Naive B cell (primary cell): ENCODE measurements at regions not wholly inside any gene's neighbourhood (a gene's known extent, or its start where the extent isn't known, plus 50 kb on each side); places are given as distances from the start of the nearest gene placed in this dataset.

Experiments
- ATAC-seq, 2 donors: fragments of 150-1000 bp; cut with Tn5 transposase; 2 replicates each; pipeline ENCODE4 v1.10.0; 2021; ENCODE audit warnings: low read depth in 2 of 2, mild to moderate bottlenecking in 2 of 2, moderate library complexity in 2 of 2
- DNase-seq: peaks from one replicate; pipeline ENCODE4 v3.0.0; 2022
- H3K27ac Mint-ChIP-seq, 6 donors: one replicate each; pipeline ENCODE4 v1.8.0; 2020 to 2022; ENCODE audit warnings: mild to moderate bottlenecking in 6 of 6, mixed read lengths in 6 of 6, moderate library complexity in 5 of 6, inconsistent platforms in 2 of 6
- H3K27me3 Mint-ChIP-seq, 3 donors: one replicate each; pipeline ENCODE4 v1.8.0; 2021 to 2022; ENCODE audit warnings: mixed read lengths in 3 of 3, mild to moderate bottlenecking in 1 of 3
- H3K36me3 Mint-ChIP-seq, 2 donors: one replicate each; pipeline ENCODE4 v1.8.0; 2020 to 2022; ENCODE audit warnings: mixed read lengths in 2 of 2, inconsistent platforms in 1 of 2, mild to moderate bottlenecking in 1 of 2
- H3K4me1 Mint-ChIP-seq, 3 donors: one replicate each; pipeline ENCODE4 v1.8.0; 2020 to 2022; ENCODE audit warnings: mixed read lengths in 3 of 3, inconsistent platforms in 1 of 3, mild to moderate bottlenecking in 1 of 3, moderate library complexity in 1 of 3
- H3K4me3 Mint-ChIP-seq, 8 donors: one replicate each; pipeline ENCODE4 v1.8.0; 2020 to 2022; ENCODE audit warnings: mild to moderate bottlenecking in 8 of 8, mixed read lengths in 8 of 8, moderate library complexity in 8 of 8, inconsistent platforms in 2 of 8
- H3K9me3 Mint-ChIP-seq, 7 donors: one replicate each; pipeline ENCODE4 v1.8.0; 2020 to 2022; ENCODE audit warnings: mixed read lengths in 7 of 7, mild to moderate bottlenecking in 5 of 7, inconsistent platforms in 2 of 7, moderate library complexity in 1 of 7

DNA sequence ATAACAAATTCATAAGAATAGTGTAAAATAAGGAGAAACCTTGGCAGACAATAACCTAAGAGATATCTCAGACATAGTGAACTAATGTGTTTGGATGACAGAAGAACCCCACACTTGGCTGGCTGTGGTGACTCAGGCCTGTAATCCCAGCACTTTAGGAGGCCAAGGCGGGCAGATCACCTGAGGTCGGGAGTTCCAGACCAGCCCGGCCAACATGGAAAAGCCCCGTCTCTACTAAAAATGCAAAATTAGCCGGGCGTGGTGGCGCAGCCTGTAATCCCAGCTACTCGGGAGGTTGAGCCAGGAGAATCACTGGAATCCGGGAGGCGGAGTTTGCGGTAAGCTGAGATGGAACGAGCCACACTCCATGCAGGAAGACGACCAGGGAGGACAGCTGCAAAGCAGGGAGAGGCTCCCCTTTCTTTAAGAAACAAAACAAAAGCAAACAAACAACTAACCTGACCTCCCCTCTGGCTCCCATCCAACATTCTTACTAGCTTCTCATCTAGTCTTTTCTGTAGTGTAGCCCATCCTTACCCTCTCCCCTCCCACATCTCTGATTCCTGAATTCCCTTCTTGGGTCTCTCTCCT, 84.2 kb downstream of the ZNF280B start:
- DNase-seq (no peak), ATAC-seq (no peak)
- peak overlapping the region in 7 of 8 donors; percentile 30 to 75 (median 64) for H3K4me3 Mint-ChIP-seq
- H3K36me3 Mint-ChIP-seq = no peaks in the 10 kb centered on the region
- no peaks in the 10 kb centered on the region for H3K27me3 Mint-ChIP-seq
- peaks cover 70 to 77% (median 71%) of the 10 kb centered on the region in 3 donors for H3K4me1 Mint-ChIP-seq
- H3K27ac Mint-ChIP-seq = peak overlapping the region in 5 of 6 donors; percentile 85 to 95 (median 91)
- no peaks in the 10 kb centered on the region for H3K9me3 Mint-ChIP-seq

DNA sequence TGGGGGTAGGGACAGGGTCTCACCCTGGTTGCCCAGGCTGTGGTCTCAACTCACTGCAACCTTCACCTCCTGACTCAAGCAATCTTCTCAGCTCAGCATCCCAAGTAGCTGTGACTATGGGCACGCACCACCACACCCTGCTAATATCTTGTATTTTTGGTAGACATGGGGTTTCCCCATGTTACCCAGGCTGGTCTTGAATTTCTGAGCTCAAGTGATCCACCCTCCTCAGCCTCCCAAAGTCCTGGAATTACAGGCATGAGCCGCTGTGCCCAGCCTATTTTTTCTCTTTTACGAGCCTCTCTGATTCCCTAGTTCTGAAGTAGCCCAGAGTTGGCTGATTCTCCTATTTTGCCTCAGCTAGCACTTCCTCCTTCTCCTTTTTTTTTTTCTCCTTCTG, 83.6 kb downstream of the ZNF280B start:
- Mint-ChIP-seq H3K9me3 (no peaks in the 10 kb centered on the region), H3K36me3 (no peaks in the 10 kb centered on the region), H3K4me1 (peaks cover 76 to 84% (median 77%) of the 10 kb centered on the region in 3 donors), H3K27ac (peak overlapping the region in 5 of 6 donors; percentile 78 to 98 (median 94)), H3K27me3 (no peaks in the 10 kb centered on the region), H3K4me3 (peak overlapping the region in 7 of 8 donors; percentile 30 to 76 (median 68))
- no peak for ATAC-seq
- DNase-seq = no peak

GRCh38 chr22:22425356-22425755, 83.2 kb downstream of the ZNF280B start:
- peak overlapping the region in 4 of 6 donors; percentile 78 to 98 (median 94) for H3K27ac Mint-ChIP-seq
- no peaks in the 10 kb centered on the region for H3K36me3 Mint-ChIP-seq
- H3K4me1 Mint-ChIP-seq = peaks cover 74 to 84% (median 79%) of the 10 kb centered on the region in 3 donors
- no peaks in the 10 kb centered on the region for H3K27me3 Mint-ChIP-seq
- H3K9me3 Mint-ChIP-seq = no peaks in the 10 kb centered on the region
- no peak for DNase-seq
- ATAC-seq = no peak
- H3K4me3 Mint-ChIP-seq = peak overlapping the region in 7 of 8 donors; percentile 30 to 76 (median 68)

DNA sequence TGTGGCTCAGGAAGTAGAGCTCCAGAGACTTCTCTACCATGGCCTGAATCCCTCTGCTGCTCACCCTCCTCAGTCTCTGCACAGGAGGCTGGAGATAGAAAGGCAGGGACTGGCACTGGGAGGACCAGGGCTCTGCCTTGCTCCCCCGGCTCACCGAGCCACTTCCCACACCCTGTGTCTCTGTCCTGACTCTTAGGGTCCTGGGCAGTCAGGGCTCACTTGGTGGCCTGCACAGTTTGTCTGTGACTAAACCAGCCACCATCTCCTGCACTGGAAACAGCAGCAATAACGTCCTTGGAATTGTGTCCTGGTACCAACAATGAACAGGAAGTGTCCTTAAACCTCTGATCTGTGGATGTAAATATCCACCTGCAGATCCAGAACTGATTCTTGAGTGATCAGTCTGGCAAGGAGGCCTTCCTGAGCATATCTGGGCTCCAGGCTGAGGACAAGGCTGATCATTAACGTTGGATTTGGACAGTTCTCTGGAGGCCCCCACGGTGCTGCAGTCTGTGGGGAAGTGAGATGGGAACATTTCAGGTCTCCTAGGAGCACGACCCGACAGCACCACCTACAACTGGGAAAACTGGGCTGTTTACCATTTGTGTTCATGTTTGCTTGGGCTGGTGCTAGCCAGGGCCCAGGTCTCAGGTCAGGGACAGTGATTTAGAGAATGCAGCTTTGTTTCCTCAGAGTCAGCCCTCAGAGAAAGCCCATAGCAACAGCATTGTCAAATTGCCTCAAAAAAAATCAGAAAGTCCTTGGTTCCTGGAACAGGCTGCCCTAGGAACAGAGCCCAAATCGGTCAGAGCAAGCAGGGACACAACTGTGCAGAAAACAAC, 82.5 kb downstream of the ZNF280B start:
- ATAC-seq (no peak), DNase-seq (no peak)
- H3K36me3 Mint-ChIP-seq = no peaks in the 10 kb centered on the region
- H3K27ac Mint-ChIP-seq = peak overlapping the region in 4 of 6 donors; percentile 33 to 94 (median 84)
- H3K4me3 Mint-ChIP-seq = peak overlapping the region in 6 of 8 donors; percentile 30 to 76 (median 68)
- peaks cover 77 to 88% (median 84%) of the 10 kb centered on the region in 3 donors for H3K4me1 Mint-ChIP-seq
- no peaks in the 10 kb centered on the region for H3K9me3 Mint-ChIP-seq
- no peaks in the 10 kb centered on the region for H3K27me3 Mint-ChIP-seq

DNA sequence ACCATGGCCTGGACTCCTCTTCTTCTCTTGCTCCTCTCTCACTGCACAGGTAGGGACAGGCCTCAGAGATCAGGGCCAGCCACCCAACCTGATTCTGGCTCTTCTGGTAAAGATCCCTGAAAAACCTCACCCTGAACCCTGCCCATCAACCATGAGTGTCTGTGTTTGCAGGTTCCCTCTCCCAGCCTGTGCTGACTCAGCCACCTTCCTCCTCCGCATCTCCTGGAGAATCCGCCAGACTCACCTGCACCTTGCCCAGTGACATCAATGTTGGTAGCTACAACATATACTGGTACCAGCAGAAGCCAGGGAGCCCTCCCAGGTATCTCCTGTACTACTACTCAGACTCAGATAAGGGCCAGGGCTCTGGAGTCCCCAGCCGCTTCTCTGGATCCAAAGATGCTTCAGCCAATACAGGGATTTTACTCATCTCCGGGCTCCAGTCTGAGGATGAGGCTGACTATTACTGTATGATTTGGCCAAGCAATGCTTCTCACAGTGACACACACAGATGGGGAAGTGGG, 80.9 kb downstream of the ZNF280B start:
- no peaks in the 10 kb centered on the region for H3K36me3 Mint-ChIP-seq
- no peaks in the 10 kb centered on the region for H3K27me3 Mint-ChIP-seq
- peak overlapping the region in 6 of 8 donors; percentile 1 to 88 (median 66) for H3K4me3 Mint-ChIP-seq
- H3K27ac Mint-ChIP-seq = peak overlapping the region; percentile 44 to 93 (median 80)
- H3K4me1 Mint-ChIP-seq = peaks cover 78 to 86% (median 86%) of the 10 kb centered on the region in 3 donors
- H3K9me3 Mint-ChIP-seq = no peaks in the 10 kb centered on the region
- ATAC-seq (no peak), DNase-seq (no peak)

DNA sequence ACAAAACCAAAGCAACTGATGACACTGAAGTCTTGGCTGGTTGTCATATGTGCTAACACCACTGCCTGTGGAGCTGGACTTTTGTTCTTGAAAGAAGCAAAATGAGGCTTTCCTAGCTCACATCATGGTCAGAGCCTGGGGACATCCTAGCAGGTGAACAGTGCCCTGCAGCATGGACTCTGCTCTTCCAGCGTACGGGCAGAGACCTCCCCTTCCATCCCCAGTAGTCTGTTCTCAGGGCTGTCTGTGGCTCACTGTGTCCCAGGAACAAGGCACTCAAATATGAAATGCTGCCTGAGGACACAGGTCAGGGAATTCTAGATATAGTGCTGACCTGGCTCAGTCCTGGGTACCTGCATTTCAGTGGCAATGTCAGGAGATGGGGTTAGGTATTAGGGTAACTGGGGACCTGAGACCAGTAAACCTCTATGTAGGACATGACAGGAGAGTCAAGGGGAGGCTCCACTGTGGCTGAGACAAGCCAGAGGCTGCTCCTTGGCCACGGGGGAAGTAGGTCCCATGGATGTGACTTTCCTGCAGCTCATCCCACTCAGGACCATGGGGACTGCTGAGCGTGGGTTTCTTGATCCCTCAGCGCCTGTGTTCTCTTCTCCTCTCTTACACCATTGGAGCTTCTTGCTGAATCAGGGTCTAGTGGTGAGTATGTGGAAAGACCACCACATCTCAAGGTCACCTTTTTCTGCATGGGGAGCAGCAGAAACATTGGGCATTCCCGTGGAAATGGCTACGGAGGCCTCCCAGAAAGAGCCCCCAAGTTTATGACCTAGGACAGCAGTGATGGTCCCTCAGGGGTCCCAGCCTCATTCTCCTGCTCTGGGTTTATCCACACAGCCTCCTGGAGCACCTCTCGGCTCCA, 80.1 kb downstream of the ZNF280B start:
- H3K27ac Mint-ChIP-seq = peak overlapping the region in 4 of 6 donors; percentile 11 to 88 (median 47)
- DNase-seq (no peak), ATAC-seq (no peak)
- peaks cover 0 to 1% (median 0%) of the 10 kb centered on the region in 7 donors for H3K9me3 Mint-ChIP-seq
- no peaks in the 10 kb centered on the region for H3K36me3 Mint-ChIP-seq
- no peaks in the 10 kb centered on the region for H3K27me3 Mint-ChIP-seq
- H3K4me3 Mint-ChIP-seq = peak overlapping the region in 4 of 8 donors; percentile 53 to 88 (median 70)
- H3K4me1 Mint-ChIP-seq = peaks cover 76 to 88% (median 83%) of the 10 kb centered on the region in 3 donors

- H3K4me3 Mint-ChIP-seq = peak overlapping the region in 4 of 8 donors; percentile 24 to 63 (median 28)
- peaks cover 0 to 11% (median 6%) of the 10 kb centered on the region in 7 donors for H3K9me3 Mint-ChIP-seq
- H3K36me3 Mint-ChIP-seq = no peaks in the 10 kb centered on the region
- ATAC-seq = no peak
- H3K4me1 Mint-ChIP-seq = peaks cover 70 to 77% (median 72%) of the 10 kb centered on the region in 3 donors
- H3K27me3 Mint-ChIP-seq = no peaks in the 10 kb centered on the region
- no peak for DNase-seq
- H3K27ac Mint-ChIP-seq = peak overlapping the region in 3 of 6 donors; percentile 19 to 88 (median 79)
These were observed 79.0 kb downstream of the ZNF280B start for GRCh38 chr22:22429369-22430108.

DNA sequence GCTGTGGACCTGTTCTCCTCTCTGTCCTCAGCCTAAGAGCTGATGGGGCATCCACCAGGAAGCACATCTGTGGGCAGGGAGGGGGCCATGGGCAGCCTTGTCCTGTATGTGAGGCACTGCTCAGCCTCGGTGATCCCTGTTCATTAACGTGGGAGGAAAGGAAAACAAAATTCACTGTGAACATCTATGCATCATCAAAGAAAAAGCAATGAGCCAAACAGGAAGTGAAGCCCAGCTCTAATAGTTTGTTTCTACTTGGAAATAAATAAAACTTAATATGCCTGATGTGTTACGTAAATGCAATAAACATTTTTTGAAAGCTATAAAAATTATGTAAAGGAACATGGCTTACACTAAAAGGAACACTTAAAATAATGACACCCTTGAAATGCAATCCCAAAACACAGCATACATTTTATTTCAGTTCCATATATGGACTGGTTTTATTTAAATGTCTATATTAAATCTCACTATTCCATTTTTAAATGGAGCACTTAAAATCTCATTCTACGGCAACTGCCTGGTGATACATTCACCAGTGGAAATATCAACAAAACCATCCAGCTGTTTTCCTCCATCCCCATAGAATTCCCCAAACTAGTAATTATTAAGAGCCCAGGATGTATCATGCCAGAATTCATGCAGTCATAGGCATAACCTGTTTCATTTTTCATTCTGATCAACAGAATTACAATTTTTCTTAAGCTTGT, 78.3 kb downstream of the ZNF280B start:
- H3K4me1 Mint-ChIP-seq = peaks cover 63 to 70% (median 70%) of the 10 kb centered on the region in 3 donors
- H3K27ac Mint-ChIP-seq = peak overlapping the region in 1 of 6 donors; percentile 86
- H3K4me3 Mint-ChIP-seq = peak overlapping the region in 1 of 8 donors; percentile 24
- no peaks in the 10 kb centered on the region for H3K27me3 Mint-ChIP-seq
- no peak for ATAC-seq
- no peaks in the 10 kb centered on the region for H3K36me3 Mint-ChIP-seq
- no peak for DNase-seq
- H3K9me3 Mint-ChIP-seq = peaks cover 0 to 17% (median 11%) of the 10 kb centered on the region in 7 donors

DNA sequence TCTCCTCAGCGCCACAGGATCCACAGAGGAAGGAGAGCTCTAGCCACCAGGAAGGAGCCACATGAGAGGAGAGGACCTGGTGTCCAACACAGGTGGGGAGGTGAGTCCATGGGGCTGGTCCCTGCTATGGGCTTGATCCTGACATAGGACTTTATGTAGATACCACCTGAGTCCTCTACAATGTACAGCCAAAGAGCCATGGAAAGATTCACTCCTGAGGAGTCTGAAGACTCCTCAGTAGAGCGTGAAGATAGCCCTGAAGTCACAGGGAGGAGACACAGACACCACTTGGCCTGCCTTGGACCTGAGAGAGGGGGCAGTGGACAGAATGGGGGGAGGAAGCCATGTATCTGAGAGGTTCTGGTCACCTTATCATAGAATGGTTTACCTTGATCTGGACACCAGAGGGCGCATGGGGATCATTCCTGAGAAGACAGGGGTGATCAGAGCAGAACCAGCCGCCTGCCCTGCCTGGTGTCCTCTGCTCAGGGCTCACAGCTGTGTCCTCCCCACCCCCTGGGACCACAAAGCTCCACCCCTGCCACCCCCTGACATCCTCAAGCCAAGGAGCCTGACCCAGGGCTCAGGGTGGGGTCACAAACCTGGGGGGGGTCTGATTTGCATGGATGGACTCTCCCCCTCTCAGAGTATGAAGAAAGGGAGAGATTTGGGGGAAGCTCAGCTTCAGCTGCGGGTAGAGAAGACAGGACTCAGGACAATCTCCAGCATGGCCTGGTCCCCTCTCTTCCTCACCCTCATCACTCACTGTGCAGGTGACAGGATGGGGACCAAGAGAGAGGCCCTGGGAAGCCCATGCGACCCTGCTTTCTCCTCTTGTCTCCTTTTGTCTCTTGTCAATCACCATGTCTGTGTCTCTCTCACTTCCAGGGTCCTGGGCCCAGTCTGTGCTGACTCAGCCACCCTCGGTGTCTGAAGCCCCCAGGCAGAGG, 77.0 kb downstream of the ZNF280B start:
- ATAC-seq (peak; percentile 81 to 83), DNase-seq (peak; percentile 80)
- Mint-ChIP-seq H3K4me3 (peak overlapping the region in 6 of 8 donors; percentile 7 to 79 (median 38)), H3K4me1 (peaks cover 51 to 64% (median 57%) of the 10 kb centered on the region in 3 donors), H3K27ac (peak overlapping the region; percentile 79 to 95 (median 89)), H3K9me3 (peaks cover 0 to 24% (median 16%) of the 10 kb centered on the region in 7 donors), H3K27me3 (no peaks in the 10 kb centered on the region), H3K36me3 (no peaks in the 10 kb centered on the region)

- no peak for ATAC-seq
- H3K9me3 Mint-ChIP-seq = peaks cover 0 to 24% (median 16%) of the 10 kb centered on the region in 7 donors
- H3K36me3 Mint-ChIP-seq = no peaks in the 10 kb centered on the region
- peak overlapping the region in 5 of 6 donors; percentile 43 to 93 (median 86) for H3K27ac Mint-ChIP-seq
- H3K4me1 Mint-ChIP-seq = peaks cover 47 to 54% (median 48%) of the 10 kb centered on the region in 3 donors
- no peak for DNase-seq
- H3K4me3 Mint-ChIP-seq = no peak overlapping the region
- peaks cover 0 to 3% (median 0%) of the 10 kb centered on the region in 3 donors for H3K27me3 Mint-ChIP-seq
These were observed 76.1 kb downstream of the ZNF280B start for GRCh38 chr22:22432479-22432878.

- Mint-ChIP-seq H3K4me1 (peaks cover 42 to 50% (median 43%) of the 10 kb centered on the region in 3 donors), H3K36me3 (no peaks in the 10 kb centered on the region), H3K4me3 (no peak overlapping the region), H3K9me3 (peaks cover 0 to 24% (median 16%) of the 10 kb centered on the region in 7 donors), H3K27me3 (peaks cover 0 to 5% (median 0%) of the 10 kb centered on the region in 3 donors), H3K27ac (peak overlapping the region; percentile 39 to 93 (median 81))
- ATAC-seq (no peak), DNase-seq (no peak)
These were observed 75.6 kb downstream of the ZNF280B start for GRCh38 chr22:22432937-22433336.
